Heart right ventricle (tissue), 16 donors: ENCODE measurements at regions not wholly inside any gene's neighbourhood (a gene's known extent, or its start where the extent isn't known, plus 50 kb on each side); places are given as distances from the start of the nearest gene placed in this dataset.

Experiments
- ATAC-seq, 8 donors: fragments of 200-7000 bp; cut with Tn5 transposase; one replicate each; pipeline ENCODE4 v1.9.1; 2020; ENCODE audit warnings: mild to moderate bottlenecking in 8 of 8, moderate library complexity in 8 of 8, moderate number of reproducible peaks in 1 of 8
- DNase-seq, 2 donors: peaks; one replicate each; pipeline ENCODE4 v3.0.0-alpha.2; 2020
- H3K27ac ChIP-seq, 10 donors: fragments of 200-600 bp; sonication (generic) in 2 of 10; one replicate each; pipeline versions ENCODE4 v1.5.0 to v1.8.0; 2020 to 2022; ENCODE audit warnings: mild to moderate bottlenecking in 3 of 10
- H3K27me3 ChIP-seq, 7 donors: fragments of 200-600 bp; one replicate each; pipeline ENCODE4 v1.8.0; 2021 to 2022; ENCODE audit warnings: mild to moderate bottlenecking in 2 of 7
- H3K36me3 ChIP-seq, 9 donors: fragments of 200-600 bp; sonication (generic) in 1 of 9; one replicate each; pipeline versions ENCODE4 v1.5.0 to v1.8.0; 2020 to 2022; ENCODE audit warnings: mild to moderate bottlenecking in 2 of 9
- H3K4me1 ChIP-seq, 9 donors: fragments of 200-600 bp; sonication (generic) in 1 of 9; one replicate each; pipeline versions ENCODE4 v1.5.0 to v1.8.0; 2020 to 2022; ENCODE audit warnings: mild to moderate bottlenecking in 4 of 9
- H3K4me3 ChIP-seq, 10 donors: fragments of 200-600 bp; sonication (generic) in 2 of 10; one replicate each; pipeline versions ENCODE4 v1.5.0 to v1.8.0; 2020 to 2022; ENCODE audit warnings: mild to moderate bottlenecking in 7 of 10, moderate library complexity in 2 of 10
- H3K9me3 ChIP-seq, 11 donors: fragments of 200-600 bp in 10 of 11; sonication (generic) in 2 of 11; one replicate each; pipeline versions ENCODE4 v1.5.0 to v1.8.0; 2013 to 2022; ENCODE audit warnings: mild to moderate bottlenecking in 2 of 11, control low read depth in 1 of 11, moderate library complexity in 1 of 11
- CTCF ChIP-seq, 9 donors: fragments of 200-600 bp; sonication (generic) in 2 of 9; IDR thresholded peaks; one replicate each; pipeline versions ENCODE4 v1.5.0 to v1.8.0; 2021 to 2022; ENCODE audit warnings: antibody characterized with exemption in 9 of 9, mild to moderate bottlenecking in 5 of 9, moderate library complexity in 1 of 9
- WGBS, 2 donors: extraction: QIAGEN DNeasy Blood & Tissue Kit; methylation state at CpG; one replicate each; pipeline ENCODE4 v1.1.7; 2013; ENCODE audit warnings: inconsistent platforms in 1 of 2; 5-methylcytosine and 5-hydroxymethylcytosine counted together
- intact Hi-C, 10 donors: fragments of 100-400 bp; cut with DNase I; formaldehyde crosslinking; loops; one replicate each; pipeline versions ENCODE4 v1.11.1 to v1.14.2; 2022
- donor health status: Arrhythmogenic right ventricular cardiomyopathy.
- donor health status: ischemic (EF 13 %, LVEDD 7.1; RV severe dilation, severe dysfunction).
- donor health status: healthy with polysubstance abuse.
- donor health status: DM: no; HTN: yes; CAD: no.
- donor health status: DM: no; HTN: no; CAD: no.
- donor health status: ischemic (EF 25% LVEDD 6.9; RV normal size, moderate dysfunction).
- donor health status: ischemic (EF 25% LVEDD 5.7; RV mildly dilated, moderate dysfunction).
- donor health status: healthy.
- donor health status: DM: yes; HTN: yes; CAD: no.
- donor health status: Ischemic cardiomyopathy.
- donor health status: ischemic (EF 35%, LVEDD 5.7; RV mildly dilated, moderate dysfunction).
- donor health status: nonischemic (EF 11% LVEDD 7.7; RV severe dilation, severe dysfunction).
- donor health status: DM: yes; HTN: yes; CAD: no.
- donor health status: PGD.
- donor health status: ischemic (EF 29% LVEDD 5.4; RV normal size, mild dysfunction).
- donor health status: nonischemic (EF 23%, LVEDD 6.1; RV moderate dilation, normal function).

GRCh38 chr18:22609642-22610041 lies 191.9 kb upstream of the CTAGE1 start:
- peak; percentile 47 to 84 (median 63) for ATAC-seq
- no peaks in the 10 kb centered on the region for H3K9me3 ChIP-seq
- no peak overlapping the region for H3K4me3 ChIP-seq
- WGBS, 2 donors: 8 to 11% methylated on average over 5 of the region's 5 CpGs
- no peaks in the 10 kb centered on the region for H3K36me3 ChIP-seq
- H3K27me3 ChIP-seq: no peaks in the 10 kb centered on the region
- peak overlapping the region in 9 of 10 donors; percentile 1 to 79 (median 57) for H3K27ac ChIP-seq
- TF ChIP-seq CTCF (IDR thresholded peaks at IDR 0.05): no peak
- peak; percentile 66 to 86 for DNase-seq
- intact Hi-C loops: loop anchor here in 5 of 10 donors (2.0 to 10.0 kb wide), 4 partner anchors 43 to 323 kb away; partner anchors contain the start of gene RBBP8 (in 1 of the 5)
- H3K4me1 ChIP-seq: peaks cover 0 to 60% (median 29%) of the 10 kb centered on the region in 9 donors

GRCh38 chr18:22613058-22613690 lies 195.5 kb upstream of the CTAGE1 start:
- WGBS, 2 donors: 66 to 80% methylated on average over 18 of the region's 18 CpGs
- TF ChIP-seq CTCF (IDR thresholded peaks at IDR 0.05): no peak
- H3K27ac ChIP-seq: no peak overlapping the region
- no peak overlapping the region for H3K4me3 ChIP-seq
- H3K27me3 ChIP-seq: no peaks in the 10 kb centered on the region
- H3K4me1 ChIP-seq: peaks cover 0 to 25% (median 20%) of the 10 kb centered on the region in 9 donors
- H3K36me3 ChIP-seq: no peaks in the 10 kb centered on the region
- intact Hi-C loops: loop anchor here in 1 of 10 donors (5.0 kb wide), 1 partner anchor 319 kb away; the partner anchor contains the start of gene RBBP8
- ATAC-seq (peak in 4 of 8 donors; percentile 38 to 68 (median 53)), DNase-seq (peak in 1 of 2 donors; percentile 17)
- no peaks in the 10 kb centered on the region for H3K9me3 ChIP-seq

GRCh38 chr18:22613788-22614187 lies 196.1 kb upstream of the CTAGE1 start:
- no peaks in the 10 kb centered on the region for H3K9me3 ChIP-seq
- no peak for DNase-seq
- no peak for ATAC-seq
- peaks cover 0 to 19% (median 14%) of the 10 kb centered on the region in 9 donors for H3K4me1 ChIP-seq
- no peaks in the 10 kb centered on the region for H3K27me3 ChIP-seq
- no peaks in the 10 kb centered on the region for H3K36me3 ChIP-seq
- H3K27ac ChIP-seq: no peak overlapping the region
- H3K4me3 ChIP-seq: no peak overlapping the region
- no peak for TF ChIP-seq CTCF (IDR thresholded peaks at IDR 0.05)
- WGBS, 2 donors: 77 to 82% methylated on average over 3 of the region's 3 CpGs
- intact Hi-C loops: loop anchor here in 1 of 10 donors (5.0 kb wide), 1 partner anchor 319 kb away; the partner anchor contains the start of gene RBBP8

GRCh38 chr18:22623513-22623912 lies 205.8 kb upstream of the CTAGE1 start:
- ATAC-seq (no peak), DNase-seq (no peak)
- WGBS, 2 donors: 94 to 96% methylated on average over 5 of the region's 5 CpGs
- intact Hi-C loops: no loop called here
- Histone ChIP-seq H3K36me3 (no peaks in the 10 kb centered on the region), H3K4me1 (peaks cover 0 to under 1% (median 0%) of the 10 kb centered on the region in 9 donors), H3K9me3 (peaks cover 0 to 5% (median 0%) of the 10 kb centered on the region in 11 donors), H3K27me3 (no peaks in the 10 kb centered on the region), H3K27ac (no peak overlapping the region), H3K4me3 (no peak overlapping the region)
- TF ChIP-seq CTCF (IDR thresholded peaks at IDR 0.05): no peak
